HG03280 (cell line): ENCODE measurements at regions not wholly inside any gene's neighbourhood (a gene's known extent, or its start where the extent isn't known, plus 50 kb on each side); places are given as distances from the start of the nearest gene placed in this dataset.
A peak's percentile ranks its signal among the peaks of the same experiment; 100 is the strongest.
"Not testable (repeated sequence)": the region's sequence is repeated elsewhere in the genome, so short reads cannot be mapped to it uniquely, and the experiment has no call there.

Source experiments
- ATAC-seq: cut with Tn5 transposase; IDR thresholded peaks from one replicate; pipeline ENCODE4 v1.9.1; 2021; ENCODE audit warnings: mild to moderate bottlenecking, moderate library complexity; ENCODE audit not compliant: unreplicated experiment

GRCh38 chr1:112855152-112855828 lies 100.7 kb downstream of the SLC16A1 start:
- ATAC-seq = no peak

GRCh38 chr1:112854368-112854984 lies 101.5 kb downstream of the SLC16A1 start:
- not testable (repeated sequence) for ATAC-seq

- not testable (repeated sequence) for ATAC-seq
Observed at GRCh38 chr1:112853915-112854314, 102.1 kb downstream of the SLC16A1 start.

- ATAC-seq = no peak
Observed at GRCh38 chr1:112852934-112853333, 103.1 kb downstream of the SLC16A1 start.

GRCh38 chr1:112852276-112852675 lies 103.7 kb downstream of the SLC16A1 start:
- ATAC-seq = no peak

- ATAC-seq = no peak
Observed at GRCh38 chr1:112850034-112850757, 105.8 kb downstream of the SLC16A1 start.

- no peak for ATAC-seq
Observed at GRCh38 chr1:112849425-112850033, 106.5 kb downstream of the SLC16A1 start.

- no peak for ATAC-seq
Observed at GRCh38 chr1:112841825-112842224, 114.2 kb downstream of the SLC16A1 start.

- peak; percentile 71 for ATAC-seq
Observed at GRCh38 chr1:112840631-112841624, 115.1 kb downstream of the SLC16A1 start.

- no peak for ATAC-seq
Observed at GRCh38 chr1:112836642-112837041, 119.4 kb downstream of the SLC16A1 start.

- ATAC-seq = no peak
Observed at GRCh38 chr1:112833806-112834205, 118.7 kb upstream of the PPM1J start.

- ATAC-seq = not testable (repeated sequence)
Observed at GRCh38 chr1:112832259-112832658, 117.1 kb upstream of the PPM1J start.

- not testable (repeated sequence) for ATAC-seq
Observed at GRCh38 chr1:112829691-112830090, 114.6 kb upstream of the PPM1J start.

- ATAC-seq = no peak
Observed at GRCh38 chr1:112828716-112829115, 113.6 kb upstream of the PPM1J start.

- ATAC-seq = not testable (repeated sequence)
Observed at GRCh38 chr1:112827391-112827790, 112.3 kb upstream of the PPM1J start.

GRCh38 chr1:112826217-112826944 lies 111.2 kb upstream of the PPM1J start:
- ATAC-seq = no peak

GRCh38 chr1:112825563-112826216 lies 110.6 kb upstream of the PPM1J start:
- ATAC-seq = not testable (repeated sequence)

- ATAC-seq = not testable (repeated sequence)
Observed at GRCh38 chr1:112825075-112825474, 109.9 kb upstream of the PPM1J start.
